Fibroblast of lung (primary cell): ENCODE measurements at regions not wholly inside any gene's neighbourhood (a gene's known extent, or its start where the extent isn't known, plus 50 kb on each side); places are given as distances from the start of the nearest gene placed in this dataset.

Source experiments
- DNase-seq, 2 donors: peaks; one replicate each; pipeline versions ENCODE4 v3.0.0 to v3.0.0-alpha.2; 2010; ENCODE audit warnings: low read depth in 2 of 2
- H2AFZ ChIP-seq: 2 replicates; pipeline ENCODE4 v1.5.1; 2012; ENCODE audit warnings: low read length, control low read depth, inconsistent platforms
- H3K27ac ChIP-seq: 2 replicates; pipeline ENCODE4 v1.5.1; 2011; ENCODE audit warnings: low read length, control low read depth; ENCODE audit not compliant: insufficient read depth
- H3K27me3 ChIP-seq: 2 replicates; pipeline ENCODE4 v1.5.1; 2011; ENCODE audit warnings: mild to moderate bottlenecking, low read length; ENCODE audit not compliant: control insufficient read depth, insufficient read depth
- H3K36me3 ChIP-seq: 2 replicates; pipeline ENCODE4 v1.5.1; 2011; ENCODE audit warnings: low read length; ENCODE audit not compliant: control insufficient read depth, insufficient read depth
- H3K4me1 ChIP-seq: 2 replicates; pipeline ENCODE4 v1.5.1; 2011; ENCODE audit warnings: low read length; ENCODE audit not compliant: control insufficient read depth, insufficient read depth; ENCODE audit errors: extremely low read depth
- H3K4me2 ChIP-seq: 2 replicates; pipeline ENCODE4 v1.5.1; 2011; ENCODE audit warnings: low read length, control low read depth; ENCODE audit not compliant: insufficient read depth; ENCODE audit errors: extremely low read depth
- H3K4me3 ChIP-seq, 4 experiments: fragments of 200-600 bp in 1 of 4; sonication (generic) in 1 of 4; replicated peaks in 1 of 4; 2 replicates each; pipeline ENCODE4 v1.5.1; 2011 to 2016; ENCODE audit warnings: low read length in 4 of 4, low read depth in 3 of 4, mild to moderate bottlenecking in 3 of 4, control low read depth in 2 of 4, inconsistent platforms in 1 of 4, mixed read lengths in 1 of 4; ENCODE audit not compliant: insufficient read depth in 1 of 4; ENCODE audit errors: control extremely low read depth in 1 of 4
- H3K79me2 ChIP-seq: 2 replicates; pipeline ENCODE4 v1.5.1; 2012; ENCODE audit warnings: mild to moderate bottlenecking, low read length, inconsistent platforms; ENCODE audit not compliant: control insufficient read depth, insufficient read depth
- H3K9ac ChIP-seq: 2 replicates; pipeline ENCODE4 v1.5.1; 2011; ENCODE audit warnings: mild to moderate bottlenecking, low read length, control low read depth; ENCODE audit not compliant: insufficient read depth
- H3K9me3 ChIP-seq: 2 replicates; pipeline ENCODE4 v1.5.1; 2012; ENCODE audit warnings: low read depth, low read length; ENCODE audit not compliant: control insufficient read depth, insufficient read depth
- H4K20me1 ChIP-seq: 2 replicates; pipeline ENCODE4 v1.5.1; 2011; ENCODE audit warnings: low read length; ENCODE audit not compliant: control insufficient read depth, insufficient read depth; ENCODE audit errors: extremely low read depth
- EZH2 ChIP-seq: IDR thresholded peaks from 2 replicates; pipeline ENCODE4 v1.5.1; 2012; ENCODE audit warnings: low read length, control low read depth, mild to moderate bottlenecking; ENCODE audit errors: missing control alignments
- TF ChIP-seq, protein P1 (sequence below), 2 donors: IDR thresholded peaks in 1 of 2; conservative IDR thresholded peaks in 1 of 2; 1 replicate in 1 of 2; 2 replicates in 1 of 2; pipeline ENCODE4 v1.5.1; 2011 to 2012; ENCODE audit warnings: low read length in 2 of 2, control low read depth in 1 of 2, inconsistent platforms in 1 of 2, low read depth in 1 of 2, mild to moderate bottlenecking in 1 of 2

DNA sequence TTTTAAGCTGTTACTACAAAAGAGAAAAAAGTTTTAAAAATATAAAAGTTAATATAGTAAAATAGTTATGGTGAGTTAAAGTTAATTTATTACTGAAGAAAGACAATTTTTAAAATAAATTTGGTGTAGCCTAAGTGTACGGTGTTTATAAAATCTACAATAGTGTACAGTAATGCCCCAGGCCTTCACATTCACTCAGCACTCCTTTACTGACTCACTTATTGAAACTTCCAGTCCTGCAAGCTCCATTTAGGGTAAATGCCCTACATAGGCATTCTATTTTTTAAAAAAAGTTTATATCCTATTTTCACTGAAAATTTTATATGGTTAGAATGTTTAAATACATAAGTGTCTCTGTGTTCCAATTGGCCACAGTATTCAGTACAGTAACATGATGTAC is 769.5 kb upstream of the NOVA1 start:
- Histone ChIP-seq H3K36me3 (no peaks in the 10 kb centered on the region), H3K4me3 (no peak overlapping the region), H3K4me2 (no peak overlapping the region), H2AFZ (no peak overlapping the region), H3K27me3 (no peaks in the 10 kb centered on the region), H3K4me1 (no peaks in the 10 kb centered on the region), H3K9me3 (no peaks in the 10 kb centered on the region), H3K79me2 (no peaks in the 10 kb centered on the region), H3K9ac (no peak overlapping the region), H3K27ac (no peak overlapping the region), H4K20me1 (no peaks in the 10 kb centered on the region)
- DNase-seq = no peak
- TF ChIP-seq, protein P1, sequence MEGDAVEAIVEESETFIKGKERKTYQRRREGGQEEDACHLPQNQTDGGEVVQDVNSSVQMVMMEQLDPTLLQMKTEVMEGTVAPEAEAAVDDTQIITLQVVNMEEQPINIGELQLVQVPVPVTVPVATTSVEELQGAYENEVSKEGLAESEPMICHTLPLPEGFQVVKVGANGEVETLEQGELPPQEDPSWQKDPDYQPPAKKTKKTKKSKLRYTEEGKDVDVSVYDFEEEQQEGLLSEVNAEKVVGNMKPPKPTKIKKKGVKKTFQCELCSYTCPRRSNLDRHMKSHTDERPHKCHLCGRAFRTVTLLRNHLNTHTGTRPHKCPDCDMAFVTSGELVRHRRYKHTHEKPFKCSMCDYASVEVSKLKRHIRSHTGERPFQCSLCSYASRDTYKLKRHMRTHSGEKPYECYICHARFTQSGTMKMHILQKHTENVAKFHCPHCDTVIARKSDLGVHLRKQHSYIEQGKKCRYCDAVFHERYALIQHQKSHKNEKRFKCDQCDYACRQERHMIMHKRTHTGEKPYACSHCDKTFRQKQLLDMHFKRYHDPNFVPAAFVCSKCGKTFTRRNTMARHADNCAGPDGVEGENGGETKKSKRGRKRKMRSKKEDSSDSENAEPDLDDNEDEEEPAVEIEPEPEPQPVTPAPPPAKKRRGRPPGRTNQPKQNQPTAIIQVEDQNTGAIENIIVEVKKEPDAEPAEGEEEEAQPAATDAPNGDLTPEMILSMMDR (conservative IDR thresholded peaks at IDR 0.05 in 1 of 2, IDR thresholded peaks at IDR 0.05 in 1 of 2; ENCODE audit: low read depth in 1 of 2, low read length in 2 of 2) = no peak

- H3K4me2 ChIP-seq = no peak overlapping the region
- no peak for DNase-seq
These were observed 772.2 kb upstream of the NOVA1 start for GRCh38 chr14:27370074-27370473.

GRCh38 chr14:27370775-27371174 is 772.9 kb upstream of the NOVA1 start:
- Histone ChIP-seq H3K79me2 (no peaks in the 10 kb centered on the region), H3K9ac (no peak overlapping the region), H4K20me1 (no peaks in the 10 kb centered on the region), H3K4me2 (no peak overlapping the region), H3K27me3 (no peaks in the 10 kb centered on the region), H3K9me3 (no peaks in the 10 kb centered on the region), H3K4me3 (no peak overlapping the region), H3K36me3 (no peaks in the 10 kb centered on the region), H2AFZ (no peak overlapping the region), H3K27ac (no peak overlapping the region), H3K4me1 (no peaks in the 10 kb centered on the region)
- DNase-seq = no peak
- TF ChIP-seq EZH2 = no peak
- TF ChIP-seq, protein P1 (conservative IDR thresholded peaks at IDR 0.05 in 1 of 2, IDR thresholded peaks at IDR 0.05 in 1 of 2; ENCODE audit: low read depth in 1 of 2, low read length in 2 of 2) = no peak

More at GRCh38 chr14:27370074-27370473, 772.2 kb upstream of the NOVA1 start:
- no peak overlapping the region for H3K4me3 ChIP-seq
- H3K9ac ChIP-seq = no peak overlapping the region
- H2AFZ ChIP-seq = no peak overlapping the region
- no peak overlapping the region for H3K27ac ChIP-seq
- no peaks in the 10 kb centered on the region for H3K27me3 ChIP-seq
- no peaks in the 10 kb centered on the region for H4K20me1 ChIP-seq
- H3K36me3 ChIP-seq = no peaks in the 10 kb centered on the region
- no peak for TF ChIP-seq EZH2
- TF ChIP-seq, protein P1 (conservative IDR thresholded peaks at IDR 0.05 in 1 of 2, IDR thresholded peaks at IDR 0.05 in 1 of 2; ENCODE audit: low read depth in 1 of 2, low read length in 2 of 2) = no peak
- H3K9me3 ChIP-seq = no peaks in the 10 kb centered on the region
- no peaks in the 10 kb centered on the region for H3K4me1 ChIP-seq
- no peaks in the 10 kb centered on the region for H3K79me2 ChIP-seq
